ENCODE measurements at regions not wholly inside any gene's neighbourhood (a gene's known extent, or its start where the extent isn't known, plus 50 kb on each side); places are given as distances from the start of the nearest gene placed in this dataset.
"Not testable (repeated sequence)": the region's sequence is repeated elsewhere in the genome, so short reads cannot be mapped to it uniquely, and the experiment has no call there.

GRCh38 chr13:66237411-66238062 is 992.6 kb downstream of the PCDH9 start:
- no peak for DNase-seq

GRCh38 chr13:66234159-66234558 is 996.0 kb downstream of the PCDH9 start:
- DNase-seq = no peak

GRCh38 chr13:66231958-66232357 is 998.2 kb downstream of the PCDH9 start:
- not testable (repeated sequence) for DNase-seq

- no peak for DNase-seq
Measured at GRCh38 chr13:66225072-66225471, 1005.1 kb downstream of the PCDH9 start.

GRCh38 chr13:66224663-66225062 is 1005.5 kb downstream of the PCDH9 start:
- no peak for DNase-seq

GRCh38 chr13:66222926-66223325 is 1007.2 kb downstream of the PCDH9 start:
- DNase-seq = no peak

GRCh38 chr13:66222127-66222526 is 1008.0 kb downstream of the PCDH9 start:
- DNase-seq = no peak

- no peak for DNase-seq
Measured at GRCh38 chr13:66219506-66219905, 1010.6 kb downstream of the PCDH9 start.

GRCh38 chr13:66218583-66218982 is 1011.6 kb downstream of the PCDH9 start:
- DNase-seq = no peak

GRCh38 chr13:66216728-66217127 is 1013.4 kb downstream of the PCDH9 start:
- DNase-seq = no peak

GRCh38 chr13:66214467-66214866 is 1015.7 kb downstream of the PCDH9 start:
- DNase-seq = no peak

GRCh38 chr13:66212511-66212910 is 1017.6 kb downstream of the PCDH9 start:
- DNase-seq = no peak

- no peak for DNase-seq
Measured at GRCh38 chr13:66210677-66211076, 1019.5 kb downstream of the PCDH9 start.

GRCh38 chr13:66208589-66208988 is 1021.5 kb downstream of the PCDH9 start:
- DNase-seq = no peak

GRCh38 chr13:66207610-66208009 is 1022.5 kb downstream of the PCDH9 start:
- DNase-seq = no peak

- DNase-seq = no peak
Measured at GRCh38 chr13:66205807-66206206, 1024.3 kb downstream of the PCDH9 start.

GRCh38 chr13:66200555-66200954 is 1029.6 kb downstream of the PCDH9 start:
- no peak for DNase-seq

GRCh38 chr13:66195238-66195637 is 1034.9 kb downstream of the PCDH9 start:
- DNase-seq = no peak

- DNase-seq = no peak
Measured at GRCh38 chr13:66189986-66190385, 1040.2 kb downstream of the PCDH9 start.

- DNase-seq = no peak
Measured at GRCh38 chr13:66180836-66181235, 1049.3 kb downstream of the PCDH9 start.

GRCh38 chr13:66171920-66172319 is 1058.2 kb downstream of the PCDH9 start:
- no peak for DNase-seq

GRCh38 chr13:66162470-66162869 is 1067.7 kb downstream of the PCDH9 start:
- DNase-seq = no peak

- no peak for DNase-seq
Measured at GRCh38 chr13:66159511-66159910, 1070.6 kb downstream of the PCDH9 start.

- DNase-seq = no peak
Measured at GRCh38 chr13:66154976-66155375, 1075.2 kb downstream of the PCDH9 start.

- no peak for DNase-seq
Measured at GRCh38 chr13:66154354-66154753, 1075.8 kb downstream of the PCDH9 start.
